Esophagus squamous epithelium (tissue), 5 donors: ENCODE measurements at regions not wholly inside any gene's neighbourhood (a gene's known extent, or its start where the extent isn't known, plus 50 kb on each side); places are given as distances from the start of the nearest gene placed in this dataset.

Source experiments
- DNase-seq: peaks from one replicate; lab custom pipeline; 2025; lab: John Stamatoyannopoulos, UW
- H3K27ac ChIP-seq, 4 donors: fragments of 200-600 bp; sonication (generic); one replicate each; pipeline ENCODE4 v1.5.1; 2016 to 2019; ENCODE audit warnings: mild to moderate bottlenecking in 1 of 4
- H3K27me3 ChIP-seq, 4 donors: fragments of 200-600 bp; sonication (generic); 1 replicate in 3 of 4; 2 replicates in 1 of 4; pipeline versions ENCODE4 v1.5.1 to v1.6.0; 2017 to 2021; ENCODE audit warnings: antibody characterized with exemption in 1 of 4
- H3K36me3 ChIP-seq, 3 donors: fragments of 200-600 bp; sonication (generic); one replicate each; pipeline ENCODE4 v1.5.1; 2016 to 2019
- H3K4me1 ChIP-seq, 3 donors: fragments of 200-600 bp; sonication (generic); one replicate each; pipeline ENCODE4 v1.5.1; 2017 to 2019
- H3K4me3 ChIP-seq, 4 donors: fragments of 200-600 bp; sonication (generic); 1 replicate in 3 of 4; 2 replicates in 1 of 4; pipeline ENCODE4 v1.5.1; 2016 to 2019; ENCODE audit warnings: mild to moderate bottlenecking in 2 of 4, moderate library complexity in 1 of 4
- H3K9me3 ChIP-seq, 3 donors: fragments of 200-600 bp; sonication (generic); one replicate each; pipeline ENCODE4 v1.5.1; 2016 to 2019
- POLR2A ChIP-seq, 4 donors: fragments of 450-650 bp; IDR thresholded peaks; one replicate each; pipeline ENCODE4 v1.6.1; 2017; ENCODE audit warnings: antibody characterized with exemption in 4 of 4, mild to moderate bottlenecking in 4 of 4, moderate library complexity in 3 of 4
- WGBS, 2 donors: methylation state at CpG; one replicate each; pipeline ENCODE4 v1.1.5; 2018; 5-methylcytosine and 5-hydroxymethylcytosine counted together
- intact Hi-C: fragments of 100-400 bp; cut with DNase I; formaldehyde crosslinking; loops from one replicate; pipeline ENCODE4 v1.15.0; 2022
- TF ChIP-seq, protein P1 (sequence below), 6 experiments: fragments of 450-650 bp in 4 of 6; fragments of 200-600 bp in 2 of 6; sonication (generic) in 2 of 6; IDR thresholded peaks; one replicate each; pipeline ENCODE4 v1.5.1; 2016 to 2019; ENCODE audit warnings: antibody characterized with exemption in 6 of 6, mild to moderate bottlenecking in 4 of 6, moderate library complexity in 4 of 6
- donor health status: DM: yes; HTN: yes; CAD: no.

DNA sequence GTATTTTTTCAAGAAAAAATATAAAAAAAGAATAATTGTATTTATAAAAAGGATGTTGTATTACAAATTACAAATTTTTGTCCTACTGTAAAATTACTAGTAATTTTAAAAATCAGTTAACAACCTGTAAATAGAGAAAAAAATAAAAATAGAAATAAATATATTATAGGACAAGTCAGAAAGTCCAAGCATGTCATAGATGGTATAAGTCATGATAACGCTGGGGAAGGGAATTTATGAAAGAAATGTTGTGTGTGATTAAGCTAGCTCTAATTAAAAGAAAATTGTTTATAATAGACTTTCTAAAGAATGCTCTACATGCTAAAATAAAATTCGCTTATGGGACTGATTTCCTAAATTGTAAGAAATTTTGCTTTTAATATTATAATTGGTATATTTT, 2329.9 kb downstream of the ARAP2 start:
- intact Hi-C loops, result no loop called here
- H3K4me3 ChIP-seq, result no peak overlapping the region
- H3K4me1 ChIP-seq, result no peaks in the 10 kb centered on the region
- H3K9me3 ChIP-seq, result no peaks in the 10 kb centered on the region
- WGBS, 2 donors, result 64 to 72% methylated on average over 2 of the region's 2 CpGs
- DNase-seq, result no peak
- H3K36me3 ChIP-seq, result no peaks in the 10 kb centered on the region
- no peaks in the 10 kb centered on the region for H3K27me3 ChIP-seq
- no peak overlapping the region for H3K27ac ChIP-seq
- TF ChIP-seq, protein P1, sequence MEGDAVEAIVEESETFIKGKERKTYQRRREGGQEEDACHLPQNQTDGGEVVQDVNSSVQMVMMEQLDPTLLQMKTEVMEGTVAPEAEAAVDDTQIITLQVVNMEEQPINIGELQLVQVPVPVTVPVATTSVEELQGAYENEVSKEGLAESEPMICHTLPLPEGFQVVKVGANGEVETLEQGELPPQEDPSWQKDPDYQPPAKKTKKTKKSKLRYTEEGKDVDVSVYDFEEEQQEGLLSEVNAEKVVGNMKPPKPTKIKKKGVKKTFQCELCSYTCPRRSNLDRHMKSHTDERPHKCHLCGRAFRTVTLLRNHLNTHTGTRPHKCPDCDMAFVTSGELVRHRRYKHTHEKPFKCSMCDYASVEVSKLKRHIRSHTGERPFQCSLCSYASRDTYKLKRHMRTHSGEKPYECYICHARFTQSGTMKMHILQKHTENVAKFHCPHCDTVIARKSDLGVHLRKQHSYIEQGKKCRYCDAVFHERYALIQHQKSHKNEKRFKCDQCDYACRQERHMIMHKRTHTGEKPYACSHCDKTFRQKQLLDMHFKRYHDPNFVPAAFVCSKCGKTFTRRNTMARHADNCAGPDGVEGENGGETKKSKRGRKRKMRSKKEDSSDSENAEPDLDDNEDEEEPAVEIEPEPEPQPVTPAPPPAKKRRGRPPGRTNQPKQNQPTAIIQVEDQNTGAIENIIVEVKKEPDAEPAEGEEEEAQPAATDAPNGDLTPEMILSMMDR (IDR thresholded peaks at IDR 0.05), result no peak
- no peak for TF ChIP-seq POLR2A (IDR thresholded peaks at IDR 0.05)

DNA sequence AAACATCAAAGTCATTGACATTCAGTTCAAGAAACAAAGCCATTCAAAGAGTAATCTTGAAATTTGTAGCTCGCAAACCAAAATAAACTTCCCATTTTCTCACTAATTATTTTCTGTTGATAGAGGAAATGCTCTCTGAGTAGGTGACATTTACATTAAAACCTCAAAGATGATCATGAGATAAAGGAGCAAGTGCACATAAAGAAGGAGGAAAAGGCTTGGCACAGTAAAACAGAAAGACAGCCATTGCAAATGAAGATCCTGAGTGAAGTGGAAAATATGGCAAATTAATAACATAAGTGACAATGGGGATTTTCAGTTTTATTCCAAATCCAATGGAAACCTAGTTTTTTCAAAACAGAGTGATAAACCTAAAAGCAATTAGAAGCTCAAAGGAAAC, 2320.8 kb downstream of the ARAP2 start:
- Histone ChIP-seq H3K27ac (no peak overlapping the region), H3K4me1 (no peaks in the 10 kb centered on the region), H3K4me3 (no peak overlapping the region), H3K27me3 (no peaks in the 10 kb centered on the region), H3K36me3 (no peaks in the 10 kb centered on the region), H3K9me3 (no peaks in the 10 kb centered on the region)
- TF ChIP-seq, protein P1 (IDR thresholded peaks at IDR 0.05), result no peak
- TF ChIP-seq POLR2A (IDR thresholded peaks at IDR 0.05), result no peak
- intact Hi-C loops, result no loop called here
- WGBS, 2 donors, result 92 to 93% methylated on average over 1 of the region's 1 CpG
- DNase-seq, result no peak

DNA sequence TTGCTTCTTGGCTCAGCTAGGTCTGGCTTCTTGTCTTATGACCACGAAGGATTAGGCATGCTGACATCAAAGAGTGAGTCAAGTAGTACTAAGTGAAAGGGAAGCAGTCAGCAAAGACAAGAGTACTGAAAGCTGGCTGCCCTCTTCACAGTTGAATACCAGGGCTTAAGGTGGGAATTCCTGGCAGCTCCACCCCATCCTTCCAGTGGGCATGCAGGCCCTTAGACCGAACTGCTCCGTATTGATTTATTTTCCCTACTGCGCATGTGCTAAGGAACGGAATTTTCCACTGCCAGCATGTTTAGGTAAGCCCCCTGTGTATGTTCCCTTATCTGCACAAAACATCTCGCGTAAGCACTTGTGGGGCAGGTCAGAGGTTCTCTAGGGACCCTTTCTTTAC, 2320.1 kb downstream of the ARAP2 start:
- Histone ChIP-seq H3K4me3 (no peak overlapping the region), H3K27ac (no peak overlapping the region), H3K27me3 (no peaks in the 10 kb centered on the region), H3K9me3 (no peaks in the 10 kb centered on the region), H3K4me1 (no peaks in the 10 kb centered on the region), H3K36me3 (no peaks in the 10 kb centered on the region)
- TF ChIP-seq, protein P1 (IDR thresholded peaks at IDR 0.05), result no peak
- no peak for TF ChIP-seq POLR2A (IDR thresholded peaks at IDR 0.05)
- WGBS, 2 donors, result 48 to 50% methylated on average over 7 of the region's 7 CpGs
- DNase-seq, result no peak
- intact Hi-C loops, result no loop called here

DNA sequence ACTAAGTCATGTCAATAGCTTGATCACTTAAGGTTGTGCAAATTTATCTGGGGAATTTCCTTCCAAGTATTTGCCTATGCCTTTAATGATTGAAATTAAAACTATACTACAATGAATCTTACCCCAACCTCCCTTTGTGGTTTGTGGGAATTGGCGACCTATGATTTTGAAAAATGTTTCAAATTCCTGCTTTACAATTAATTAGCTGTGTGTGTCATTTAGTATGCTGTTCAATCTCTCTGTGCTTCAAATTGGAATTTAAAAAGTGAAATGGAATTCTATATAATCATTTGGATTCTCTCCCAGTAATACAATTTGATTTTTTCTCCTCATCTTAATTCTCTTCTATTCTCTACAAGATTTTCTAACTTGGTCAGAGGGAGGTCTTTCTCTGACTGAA, 2319.5 kb downstream of the ARAP2 start:
- Histone ChIP-seq H3K36me3 (no peaks in the 10 kb centered on the region), H3K9me3 (no peaks in the 10 kb centered on the region), H3K27me3 (no peaks in the 10 kb centered on the region), H3K4me1 (no peaks in the 10 kb centered on the region), H3K4me3 (no peak overlapping the region), H3K27ac (no peak overlapping the region)
- intact Hi-C loops, result no loop called here
- 44 to 48% methylated on average over 1 of the region's 1 CpG for WGBS, 2 donors
- DNase-seq, result no peak
- TF ChIP-seq, protein P1 (IDR thresholded peaks at IDR 0.05), result no peak
- no peak for TF ChIP-seq POLR2A (IDR thresholded peaks at IDR 0.05)

DNA sequence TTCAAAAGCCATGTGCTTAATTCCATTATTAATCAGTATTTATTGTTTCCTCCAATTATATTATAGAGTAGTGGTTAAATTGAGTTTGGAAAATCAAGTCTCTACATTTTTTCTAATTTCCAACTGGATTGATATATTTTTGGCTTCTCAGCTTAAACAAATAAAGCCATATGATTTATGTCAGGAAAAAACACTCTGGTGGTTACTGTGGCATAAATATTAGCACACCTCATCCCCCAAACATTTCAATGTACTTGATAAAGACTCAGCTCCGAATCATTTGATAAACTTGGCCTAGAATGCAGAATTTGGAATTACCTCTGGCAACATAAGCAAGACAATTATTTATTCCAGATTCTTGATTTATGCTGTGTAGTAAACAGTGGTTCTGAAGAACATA, 2313.8 kb downstream of the ARAP2 start:
- DNase-seq, result no peak
- Histone ChIP-seq H3K27me3 (no peaks in the 10 kb centered on the region), H3K9me3 (no peaks in the 10 kb centered on the region), H3K4me1 (no peaks in the 10 kb centered on the region), H3K36me3 (no peaks in the 10 kb centered on the region), H3K4me3 (no peak overlapping the region), H3K27ac (no peak overlapping the region)
- intact Hi-C loops, result no loop called here
- 26 to 32% methylated on average over 1 of the region's 1 CpG for WGBS, 2 donors
- TF ChIP-seq POLR2A (IDR thresholded peaks at IDR 0.05), result no peak
- TF ChIP-seq, protein P1 (IDR thresholded peaks at IDR 0.05), result no peak
